22Rv1 (cell line): ENCODE measurements at regions not wholly inside any gene's neighbourhood (a gene's known extent, or its start where the extent isn't known, plus 50 kb on each side); places are given as distances from the start of the nearest gene placed in this dataset.

Experiments used
- H3K27ac ChIP-seq: fragments of 450-650 bp; 2 replicates; pipeline ENCODE4 v1.5.1; 2017
- CTCF ChIP-seq: fragments of 450-650 bp; IDR thresholded peaks from 2 replicates; pipeline ENCODE4 v1.5.1; 2017; ENCODE audit warnings: mild to moderate bottlenecking
- ZFX ChIP-seq: fragments of 450-650 bp; IDR thresholded peaks from 2 replicates; pipeline ENCODE4 v1.6.1; 2017; ENCODE audit warnings: antibody characterized with exemption, borderline replicate concordance

GRCh38 chr1:29691499-29691898 is 455.2 kb downstream of the PTPRU start:
- TF ChIP-seq ZFX (no peak), CTCF (no peak)
- no peak overlapping the region for H3K27ac ChIP-seq

- TF ChIP-seq ZFX: no peak
- TF ChIP-seq CTCF: no peak
Measured at GRCh38 chr1:29690156-29690555, 453.8 kb downstream of the PTPRU start.

GRCh38 chr1:29689372-29690030 is 453.2 kb downstream of the PTPRU start:
- no peak overlapping the region for H3K27ac ChIP-seq
- TF ChIP-seq ZFX (no peak), CTCF (0 out of 2 replicates have a peak, but pooled peaks have one; percentile 5)

More at GRCh38 chr1:29690156-29690555, 453.8 kb downstream of the PTPRU start:
- no peak overlapping the region for H3K27ac ChIP-seq

GRCh38 chr1:29688471-29689365 is 452.4 kb downstream of the PTPRU start:
- no peak overlapping the region for H3K27ac ChIP-seq
- TF ChIP-seq CTCF: no peak
- no peak for TF ChIP-seq ZFX

GRCh38 chr1:29687601-29688244 is 451.4 kb downstream of the PTPRU start:
- H3K27ac ChIP-seq: no peak overlapping the region

GRCh38 chr1:29687166-29687565 is 450.8 kb downstream of the PTPRU start:
- TF ChIP-seq ZFX: no peak
- TF ChIP-seq CTCF: no peak
- no peak overlapping the region for H3K27ac ChIP-seq

More at GRCh38 chr1:29687601-29688244, 451.4 kb downstream of the PTPRU start:
- TF ChIP-seq ZFX (no peak), CTCF (no peak)
